Left lung (tissue), 4 donors: ENCODE measurements at regions not wholly inside any gene's neighbourhood (a gene's known extent, or its start where the extent isn't known, plus 50 kb on each side); places are given as distances from the start of the nearest gene placed in this dataset.
"Not testable (repeated sequence)": the region's sequence is repeated elsewhere in the genome, so short reads cannot be mapped to it uniquely, and the experiment has no call there.

Experiments used
- ATAC-seq: fragments of 200-7000 bp; cut with Tn5 transposase; one replicate; pipeline ENCODE4 v1.9.1; 2020; ENCODE audit warnings: moderate library complexity
- DNase-seq, 4 donors: peaks; one replicate each; pipeline ENCODE4 v3.0.0-alpha.2; 2013 to 2020
- H3K27ac ChIP-seq, 2 donors: fragments of 200-600 bp; sonication (generic) in 1 of 2; one replicate each; pipeline versions ENCODE4 v1.5.0 to v1.8.0; 2020 to 2021
- H3K27me3 ChIP-seq, 2 donors: fragments of 200-600 bp; sonication (generic) in 1 of 2; one replicate each; pipeline versions ENCODE4 v1.5.0 to v1.8.0; 2020 to 2021
- H3K36me3 ChIP-seq, 2 donors: fragments of 200-600 bp; sonication (generic) in 1 of 2; one replicate each; pipeline versions ENCODE4 v1.5.0 to v1.8.0; 2020 to 2021
- H3K4me1 ChIP-seq, 2 donors: fragments of 200-600 bp; one replicate each; pipeline ENCODE4 v1.8.0; 2021
- H3K4me3 ChIP-seq, 2 donors: fragments of 200-600 bp; sonication (generic) in 1 of 2; one replicate each; pipeline versions ENCODE4 v1.5.0 to v1.8.0; 2020 to 2021; ENCODE audit warnings: mild to moderate bottlenecking in 1 of 2
- H3K9me3 ChIP-seq, 2 donors: fragments of 200-600 bp; sonication (generic) in 1 of 2; one replicate each; pipeline versions ENCODE4 v1.5.0 to v1.8.0; 2020 to 2021
- intact Hi-C, 2 donors: fragments of 100-400 bp; cut with DNase I; formaldehyde crosslinking; loops; one replicate each; pipeline versions ENCODE4 v1.11.2 to v1.14.2; 2022
- TF ChIP-seq, protein P1 (sequence below), 2 donors: fragments of 200-600 bp; sonication (generic) in 1 of 2; IDR thresholded peaks; one replicate each; pipeline versions ENCODE4 v1.5.0 to v1.8.0; 2021; ENCODE audit warnings: antibody characterized with exemption in 2 of 2
- donor health status: DM: no; HTN: yes; CAD: no.
- donor health status: DM: no; HTN: no; CAD: no.

DNA sequence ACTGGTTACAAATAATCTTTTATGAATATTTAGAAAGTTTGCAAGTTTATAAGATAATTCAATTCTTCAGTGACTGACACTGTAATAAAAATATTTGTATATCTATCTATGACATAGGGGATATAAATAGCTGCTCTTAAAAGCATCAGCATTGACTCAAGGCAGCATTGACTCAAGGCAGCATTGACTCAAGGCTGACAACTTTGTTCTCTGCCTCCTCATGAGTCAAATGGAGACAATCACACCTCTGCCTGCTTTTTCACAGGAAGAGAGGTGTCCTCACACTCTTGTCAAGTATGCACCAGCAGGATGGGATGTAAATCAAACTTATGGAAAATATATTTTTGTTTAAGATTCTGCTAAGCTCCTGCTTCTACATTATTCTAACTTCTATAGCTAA is 1173.1 kb downstream of the NSUN3 start:
- Histone ChIP-seq H3K9me3 (no peaks in the 10 kb centered on the region), H3K27ac (no peak overlapping the region), H3K27me3 (no peaks in the 10 kb centered on the region), H3K4me3 (no peak overlapping the region), H3K36me3 (no peaks in the 10 kb centered on the region), H3K4me1 (no peaks in the 10 kb centered on the region)
- ATAC-seq (no peak), DNase-seq (no peak)
- intact Hi-C loops, result no loop called here
- TF ChIP-seq, protein P1, sequence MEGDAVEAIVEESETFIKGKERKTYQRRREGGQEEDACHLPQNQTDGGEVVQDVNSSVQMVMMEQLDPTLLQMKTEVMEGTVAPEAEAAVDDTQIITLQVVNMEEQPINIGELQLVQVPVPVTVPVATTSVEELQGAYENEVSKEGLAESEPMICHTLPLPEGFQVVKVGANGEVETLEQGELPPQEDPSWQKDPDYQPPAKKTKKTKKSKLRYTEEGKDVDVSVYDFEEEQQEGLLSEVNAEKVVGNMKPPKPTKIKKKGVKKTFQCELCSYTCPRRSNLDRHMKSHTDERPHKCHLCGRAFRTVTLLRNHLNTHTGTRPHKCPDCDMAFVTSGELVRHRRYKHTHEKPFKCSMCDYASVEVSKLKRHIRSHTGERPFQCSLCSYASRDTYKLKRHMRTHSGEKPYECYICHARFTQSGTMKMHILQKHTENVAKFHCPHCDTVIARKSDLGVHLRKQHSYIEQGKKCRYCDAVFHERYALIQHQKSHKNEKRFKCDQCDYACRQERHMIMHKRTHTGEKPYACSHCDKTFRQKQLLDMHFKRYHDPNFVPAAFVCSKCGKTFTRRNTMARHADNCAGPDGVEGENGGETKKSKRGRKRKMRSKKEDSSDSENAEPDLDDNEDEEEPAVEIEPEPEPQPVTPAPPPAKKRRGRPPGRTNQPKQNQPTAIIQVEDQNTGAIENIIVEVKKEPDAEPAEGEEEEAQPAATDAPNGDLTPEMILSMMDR (IDR thresholded peaks at IDR 0.05), result no peak

DNA sequence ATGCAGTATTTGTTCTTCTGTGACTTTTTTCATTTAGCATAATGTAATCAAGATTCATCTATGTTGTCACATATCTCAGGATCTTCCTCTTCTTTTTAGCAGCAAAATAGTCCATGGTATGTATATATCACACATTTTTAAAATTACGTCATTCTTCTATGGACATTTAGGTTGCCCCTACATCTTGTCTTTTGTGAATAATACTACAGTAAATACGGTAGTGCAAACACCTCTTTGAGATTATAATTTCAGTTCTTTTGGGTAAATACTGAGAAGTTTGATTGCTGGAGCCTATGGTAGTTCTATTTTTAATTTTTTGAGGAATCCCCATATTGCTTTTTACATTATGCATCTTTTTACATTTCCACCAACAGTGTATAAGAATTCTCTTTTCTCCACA is 1174.9 kb downstream of the NSUN3 start:
- Histone ChIP-seq H3K27ac (no peak overlapping the region), H3K4me1 (no peaks in the 10 kb centered on the region), H3K27me3 (no peaks in the 10 kb centered on the region), H3K4me3 (no peak overlapping the region), H3K9me3 (no peaks in the 10 kb centered on the region), H3K36me3 (no peaks in the 10 kb centered on the region)
- DNase-seq (no peak), ATAC-seq (no peak)
- TF ChIP-seq, protein P1 (IDR thresholded peaks at IDR 0.05), result no peak
- intact Hi-C loops, result no loop called here

DNA sequence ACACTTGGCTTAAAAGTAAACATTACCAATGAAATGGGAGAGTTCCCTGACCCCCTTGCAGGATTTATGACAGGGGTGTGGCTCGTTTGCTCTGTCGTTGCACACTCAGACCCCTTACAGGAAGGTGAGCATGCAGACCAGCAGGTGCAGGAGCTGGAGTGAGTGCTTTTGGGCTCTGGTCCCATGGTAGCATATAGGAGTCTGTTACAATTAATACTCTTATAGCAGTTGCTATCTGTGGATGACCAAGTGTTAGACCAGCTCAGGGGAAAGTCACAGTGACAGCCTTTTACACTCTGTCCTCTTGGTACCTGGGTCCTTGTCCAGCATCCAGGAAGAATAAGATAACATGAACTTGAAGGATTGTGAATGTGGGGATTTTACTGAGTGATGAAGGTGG is 1177.5 kb downstream of the NSUN3 start:
- ATAC-seq, result no peak
- Histone ChIP-seq H3K27me3 (no peaks in the 10 kb centered on the region), H3K4me3 (no peak overlapping the region), H3K27ac (no peak overlapping the region), H3K9me3 (no peaks in the 10 kb centered on the region), H3K4me1 (no peaks in the 10 kb centered on the region), H3K36me3 (no peaks in the 10 kb centered on the region)
- intact Hi-C loops, result no loop called here
- DNase-seq, result no peak
- TF ChIP-seq, protein P1 (IDR thresholded peaks at IDR 0.05), result no peak

DNA sequence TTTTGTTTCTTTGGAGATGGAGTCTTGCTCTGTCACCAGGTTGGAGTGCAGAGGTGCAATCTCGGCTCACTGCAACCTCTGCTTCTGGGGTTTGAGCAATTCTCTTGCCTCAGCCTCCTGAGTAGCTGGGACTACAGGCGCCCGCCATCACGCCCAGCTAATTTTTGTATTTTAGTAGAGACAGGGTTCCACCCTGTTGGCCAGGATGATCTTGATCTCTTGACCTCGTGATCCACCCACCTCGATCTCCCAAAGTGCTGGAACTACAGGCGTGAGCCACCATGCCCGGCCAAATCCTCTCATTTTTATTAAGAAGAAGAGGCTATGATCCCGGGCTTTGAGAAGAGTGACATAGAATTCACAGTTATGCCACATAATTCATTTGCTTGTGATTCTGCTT is 1178.4 kb downstream of the NSUN3 start:
- intact Hi-C loops, H3K4me3 ChIP-seq, DNase-seq, H3K4me1 ChIP-seq, H3K36me3 ChIP-seq, H3K27me3 ChIP-seq, ATAC-seq, H3K27ac ChIP-seq, H3K9me3 ChIP-seq: not testable (repeated sequence)

DNA sequence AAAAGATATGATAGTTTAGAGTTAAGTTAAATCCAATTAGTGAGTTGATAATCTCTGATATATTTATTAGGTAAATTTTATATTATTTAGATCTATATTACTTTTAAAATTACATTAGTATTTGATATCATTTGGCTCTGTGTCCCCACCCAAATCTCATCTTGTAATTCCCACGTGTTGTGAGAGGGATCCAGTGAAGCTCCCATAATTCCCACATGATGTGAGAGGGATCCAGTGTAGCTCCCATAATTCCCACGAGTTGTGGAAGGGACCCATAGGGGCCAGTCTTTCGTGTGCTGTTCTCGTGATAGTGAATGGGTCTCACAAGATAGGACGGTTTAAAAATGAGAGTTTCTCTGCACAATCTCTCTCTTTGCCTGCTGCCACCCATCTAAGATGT is 1183.6 kb downstream of the NSUN3 start:
- TF ChIP-seq, protein P1 (IDR thresholded peaks at IDR 0.05), result no peak
- Histone ChIP-seq H3K36me3 (no peaks in the 10 kb centered on the region), H3K27ac (no peak overlapping the region), H3K9me3 (no peaks in the 10 kb centered on the region), H3K27me3 (no peaks in the 10 kb centered on the region), H3K4me3 (no peak overlapping the region), H3K4me1 (no peaks in the 10 kb centered on the region)
- intact Hi-C loops, result no loop called here
- ATAC-seq, result no peak
- DNase-seq, result no peak

DNA sequence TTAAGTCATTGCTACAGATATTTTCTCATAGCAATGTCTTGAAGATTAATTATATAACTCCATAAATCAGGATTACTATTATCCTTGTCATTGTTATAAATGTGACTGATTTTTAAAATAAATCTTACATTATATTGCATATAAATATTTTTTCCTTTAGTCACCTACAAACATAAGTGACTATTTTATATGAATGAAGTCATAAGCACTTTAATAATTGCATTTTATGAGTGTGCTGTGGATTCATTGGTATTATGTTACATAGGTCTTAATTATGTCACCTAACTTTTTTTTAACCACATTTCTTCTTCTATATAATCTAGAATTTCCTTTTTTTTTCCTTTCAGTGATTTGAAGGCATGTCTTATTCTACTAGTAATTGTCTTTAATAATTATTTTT is 1191.2 kb downstream of the NSUN3 start:
- Histone ChIP-seq H3K4me3 (no peak overlapping the region), H3K27me3 (no peaks in the 10 kb centered on the region), H3K36me3 (no peaks in the 10 kb centered on the region), H3K27ac (no peak overlapping the region), H3K9me3 (peaks cover 0 to 12% of the 10 kb centered on the region in 2 donors), H3K4me1 (no peaks in the 10 kb centered on the region)
- TF ChIP-seq, protein P1 (IDR thresholded peaks at IDR 0.05), result no peak
- intact Hi-C loops, result no loop called here
- no peak for ATAC-seq
- no peak for DNase-seq
